CD4-positive, alpha-beta T cell (primary cell): ENCODE measurements at regions not wholly inside any gene's neighbourhood (a gene's known extent, or its start where the extent isn't known, plus 50 kb on each side); places are given as distances from the start of the nearest gene placed in this dataset.

Experiments
- ATAC-seq: fragments of 200-7000 bp; cut with Tn5 transposase; one replicate; pipeline ENCODE4 v1.10.0; 2022; ENCODE audit warnings: mild to moderate bottlenecking; ENCODE audit not compliant: poor library complexity
- CTCF ChIA-PET: fragments of 350-600 bp; sonication (Branson Sonifier 250); formaldehyde crosslinking; loops from one replicate; lab custom pipeline; 2021; ENCODE audit warnings: antibody characterized with exemption, inconsistent platforms; lab: Charles Lee
- POLR2A ChIA-PET: fragments of 350-600 bp; sonication (Branson Sonifier 250); formaldehyde crosslinking; loops from one replicate; lab custom pipeline; 2021; ENCODE audit warnings: antibody characterized with exemption, inconsistent platforms; lab: Charles Lee
- DNase-seq, 14 experiments: peaks; one replicate each; pipeline ENCODE4 v3.0.0-alpha.2; 2013 to 2020; ENCODE audit warnings: mixed read lengths in 2 of 14
- H3K27ac ChIP-seq, 2 donors: one replicate each; pipeline versions ENCODE4 v1.5.1 to v1.7.0; 2013; ENCODE audit warnings: low read length in 2 of 2, low read depth in 1 of 2, mild to moderate bottlenecking in 1 of 2
- H3K27me3 ChIP-seq, 2 experiments: 1 replicate in 1 of 2; 2 replicates in 1 of 2; pipeline versions ENCODE4 v1.6.1 to v1.7.0; 2013; ENCODE audit warnings: low read length in 2 of 2, control low read depth in 1 of 2, mild to moderate bottlenecking in 1 of 2, moderate library complexity in 1 of 2; ENCODE audit not compliant: insufficient read depth in 2 of 2, control insufficient read depth in 1 of 2
- H3K36me3 ChIP-seq: one replicate; pipeline ENCODE4 v1.6.1; 2013; ENCODE audit warnings: low read length, control low read depth; ENCODE audit not compliant: insufficient read depth
- H3K4me1 ChIP-seq: one replicate; pipeline ENCODE4 v1.6.1; 2013; ENCODE audit warnings: low read length, control low read depth; ENCODE audit not compliant: insufficient read depth
- H3K4me3 ChIP-seq: one replicate; pipeline ENCODE4 v1.5.1; 2013; ENCODE audit warnings: mild to moderate bottlenecking, low read length, moderate library complexity
- H3K9me3 ChIP-seq, 2 experiments: 1 replicate in 1 of 2; 2 replicates in 1 of 2; pipeline versions ENCODE4 v1.6.1 to v1.7.0; 2013; ENCODE audit warnings: low read length in 2 of 2, mild to moderate bottlenecking in 2 of 2, control low read depth in 1 of 2, moderate library complexity in 1 of 2; ENCODE audit not compliant: control insufficient read depth in 1 of 2, insufficient read depth in 1 of 2
- H3K27ac Mint-ChIP-seq: one replicate; pipeline ENCODE4 v1.8.0; 2020; ENCODE audit warnings: mixed read lengths
- H3K27me3 Mint-ChIP-seq: one replicate; pipeline ENCODE4 v1.8.0; 2021; ENCODE audit warnings: mixed read lengths
- H3K36me3 Mint-ChIP-seq: one replicate; pipeline ENCODE4 v1.8.0; 2021; ENCODE audit warnings: low read depth, mixed read lengths
- H3K4me1 Mint-ChIP-seq: one replicate; pipeline ENCODE4 v1.8.0; 2021; ENCODE audit warnings: low read depth, mixed read lengths
- H3K4me3 Mint-ChIP-seq: one replicate; pipeline ENCODE4 v1.8.0; 2020; ENCODE audit warnings: mild to moderate bottlenecking, mixed read lengths
- H3K9me3 Mint-ChIP-seq: one replicate; pipeline ENCODE4 v1.8.0; 2020; ENCODE audit warnings: mixed read lengths
- CTCF ChIP-seq: fragments of 200-600 bp; IDR thresholded peaks from one replicate; pipeline ENCODE4 v1.8.0; 2022; ENCODE audit warnings: antibody characterized with exemption, mild to moderate bottlenecking
- intact Hi-C, 2 experiments: fragments of 100-400 bp; cut with DNase I in 1 of 2; cut with micrococcal nuclease in 1 of 2; formaldehyde crosslinking; loops; one replicate each; pipeline versions ENCODE4 v1.15.1 to v1.9.0; 2023 to 2025; cut with DNase I, micrococcal nuclease

- ATAC-seq (no peak), DNase-seq (no peak)
- no peak for TF ChIP-seq CTCF
- Histone ChIP-seq H3K9me3 (peaks cover 47 to 55% of the 10 kb centered on the region in 2 experiments), H3K36me3 (no peaks in the 10 kb centered on the region), H3K4me3 (no peak overlapping the region), H3K27ac (no peak overlapping the region), H3K27me3 (peaks cover 88 to 90% of the 10 kb centered on the region in 2 experiments), H3K4me1 (no peaks in the 10 kb centered on the region)
- POLR2A ChIA-PET: no interaction called here
- Mint-ChIP-seq H3K4me3 (no peak overlapping the region), H3K27ac (no peak overlapping the region), H3K27me3 (peaks cover 79% of the 10 kb centered on the region), H3K9me3 (peaks cover 24% of the 10 kb centered on the region), H3K36me3 (peaks cover 10% of the 10 kb centered on the region), H3K4me1 (no peaks in the 10 kb centered on the region)
- CTCF ChIA-PET: no interaction called here
- intact Hi-C loops: loop anchor here in 1 of 2 experiments (5.0 to 10.0 kb wide), 2 partner anchors 46 to 74 kb away; no protein-coding TSS in a partner anchor
Measured at GRCh38 chr6:28738396-28738765, 185.4 kb downstream of the TRIM27 start.

GRCh38 chr6:28741363-28741762 is 182.4 kb downstream of the TRIM27 start:
- ChIA-PET POLR2A (interaction anchor here (0.6 to 0.8 kb wide), 3 partner anchors 22 to 783 kb away, joined by 3 to 4 read pairs (median 4); no protein-coding TSS in a partner anchor), CTCF (no interaction called here)
- Mint-ChIP-seq H3K4me3 (no peak overlapping the region), H3K36me3 (peaks cover 10% of the 10 kb centered on the region), H3K4me1 (no peaks in the 10 kb centered on the region), H3K27ac (no peak overlapping the region), H3K9me3 (peaks cover 21% of the 10 kb centered on the region), H3K27me3 (peaks cover 81% of the 10 kb centered on the region)
- intact Hi-C loops: loop anchor here in 1 of 2 experiments (10.0 kb wide), 1 partner anchor 53 kb away; no protein-coding TSS in a partner anchor
- ATAC-seq: no peak
- Histone ChIP-seq H3K4me1 (no peaks in the 10 kb centered on the region), H3K27ac (no peak overlapping the region), H3K27me3 (peaks cover 77% of the 10 kb centered on the region in 2 experiments), H3K4me3 (no peak overlapping the region), H3K36me3 (no peaks in the 10 kb centered on the region), H3K9me3 (peaks cover 20 to 43% of the 10 kb centered on the region in 2 experiments)
- DNase-seq: no peak
- TF ChIP-seq CTCF: no peak

GRCh38 chr6:28742668-28743270 is 181.0 kb downstream of the TRIM27 start:
- ATAC-seq: no peak
- no peaks in the 10 kb centered on the region for H3K36me3 ChIP-seq
- Mint-ChIP-seq H3K27me3 (peaks cover 81% of the 10 kb centered on the region), H3K4me1 (no peaks in the 10 kb centered on the region), H3K36me3 (peaks cover 5% of the 10 kb centered on the region), H3K27ac (no peak overlapping the region), H3K9me3 (peaks cover 18% of the 10 kb centered on the region), H3K4me3 (no peak overlapping the region)
- intact Hi-C loops: loop anchor here in 1 of 2 experiments (10.0 kb wide), 1 partner anchor 52 kb away; no protein-coding TSS in a partner anchor
- H3K4me3 ChIP-seq: no peak overlapping the region
- no peaks in the 10 kb centered on the region for H3K4me1 ChIP-seq
- no peak for DNase-seq
- peaks cover 72 to 76% of the 10 kb centered on the region in 2 experiments for H3K27me3 ChIP-seq
- TF ChIP-seq CTCF: no peak
- ChIA-PET POLR2A (no interaction called here), CTCF (no interaction called here)
- peaks cover 12 to 40% of the 10 kb centered on the region in 2 experiments for H3K9me3 ChIP-seq
- H3K27ac ChIP-seq: no peak overlapping the region
